ENCODE measurements at regions not wholly inside any gene's neighbourhood (a gene's known extent, or its start where the extent isn't known, plus 50 kb on each side); places are given as distances from the start of the nearest gene placed in this dataset.
"Not testable (repeated sequence)": the region's sequence is repeated elsewhere in the genome, so short reads cannot be mapped to it uniquely, and the experiment has no call there.

- H3K36me3 Mint-ChIP-seq (ENCODE audit: low read depth); H3K4me3 Mint-ChIP-seq; H3K27me3 Mint-ChIP-seq (ENCODE audit: insufficient read depth); DNase-seq; H3K27ac Mint-ChIP-seq; H3K4me1 Mint-ChIP-seq (ENCODE audit: low read depth): not testable (repeated sequence)
- peaks cover 12% of the 10 kb centered on the region for H3K9me3 Mint-ChIP-seq
These were observed 747.7 kb upstream of the CDH18 start for GRCh38 chr5:20735715-20736114.

DNA sequence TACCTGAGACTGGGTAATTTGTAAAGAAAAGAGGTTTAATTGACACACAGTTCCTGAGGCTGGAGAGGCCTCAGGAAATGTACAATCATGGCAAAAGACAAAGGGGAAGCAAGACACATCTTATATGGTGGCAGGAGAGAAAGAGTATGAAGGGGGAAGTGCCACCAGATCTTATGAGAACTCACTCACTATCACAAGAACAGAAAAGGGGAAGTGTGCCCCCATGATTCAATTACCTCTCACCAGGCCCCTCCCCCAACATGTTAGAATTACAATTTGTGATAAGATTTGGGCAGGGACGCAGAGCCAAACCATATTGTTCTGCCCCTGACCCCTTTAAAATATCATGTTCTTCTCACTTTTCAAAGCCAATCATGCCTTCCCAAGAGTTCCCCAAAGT is 744.2 kb upstream of the CDH18 start:
- not testable (repeated sequence) for H3K27me3 Mint-ChIP-seq (ENCODE audit: insufficient read depth); H3K36me3 Mint-ChIP-seq (ENCODE audit: low read depth); H3K9me3 Mint-ChIP-seq; H3K4me1 Mint-ChIP-seq (ENCODE audit: low read depth); H3K27ac Mint-ChIP-seq; H3K4me3 Mint-ChIP-seq; DNase-seq

DNA sequence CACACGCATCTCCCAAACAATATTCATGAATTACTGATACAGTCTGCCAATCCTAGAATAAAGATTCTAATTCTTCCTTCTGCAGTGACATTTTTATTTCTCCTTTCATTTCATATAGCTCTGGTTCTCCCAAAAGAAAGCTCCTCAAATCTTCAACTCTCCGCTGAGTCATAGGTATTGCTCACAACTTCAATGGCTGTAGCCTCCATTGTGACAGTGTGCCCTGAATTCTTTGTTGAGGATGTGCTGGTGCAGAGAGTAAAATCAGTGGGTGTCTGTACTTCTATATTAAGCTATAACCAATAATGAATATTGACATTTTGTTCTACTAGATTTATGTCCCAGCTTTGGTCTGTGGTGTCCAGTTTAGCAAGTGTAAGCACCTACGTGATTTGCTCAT is 733.3 kb upstream of the CDH18 start:
- not testable (repeated sequence) for H3K4me3 Mint-ChIP-seq; H3K36me3 Mint-ChIP-seq (ENCODE audit: low read depth); H3K27me3 Mint-ChIP-seq (ENCODE audit: insufficient read depth); H3K4me1 Mint-ChIP-seq (ENCODE audit: low read depth); DNase-seq; H3K9me3 Mint-ChIP-seq; H3K27ac Mint-ChIP-seq

DNA sequence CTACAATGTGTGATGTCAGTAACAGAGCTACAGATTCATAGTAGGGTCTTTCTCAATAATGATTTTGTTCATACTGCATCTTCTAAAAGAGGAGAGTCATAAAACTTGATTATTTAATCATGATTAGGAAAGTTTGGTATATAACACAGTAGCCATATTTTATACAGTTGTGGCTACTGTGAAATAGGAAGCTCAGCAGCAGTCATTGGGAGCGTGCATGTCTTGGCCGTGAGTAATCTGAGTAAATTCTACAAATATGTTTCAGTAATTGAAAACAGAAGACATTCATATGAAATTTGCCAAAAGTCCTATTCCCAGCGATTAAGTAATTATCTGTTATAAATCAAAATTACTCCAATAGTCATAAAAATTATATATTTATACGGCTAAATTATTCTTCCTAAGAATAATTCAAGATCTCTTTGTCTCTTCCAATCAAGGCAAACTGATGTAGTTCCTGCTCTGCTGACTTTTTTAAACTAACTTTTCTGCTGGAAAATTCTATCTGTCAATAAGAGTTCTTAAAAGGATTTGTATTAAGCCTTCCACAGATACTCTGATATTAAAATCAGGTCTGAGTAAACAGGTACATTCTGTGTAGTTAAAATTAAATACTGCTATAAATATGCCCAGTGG is 723.6 kb upstream of the CDH18 start:
- DNase-seq: not testable (repeated sequence)

GRCh38 chr5:20707634-20708033 is 719.6 kb upstream of the CDH18 start:
- H3K4me1 Mint-ChIP-seq (ENCODE audit: low read depth); H3K9me3 Mint-ChIP-seq; H3K36me3 Mint-ChIP-seq (ENCODE audit: low read depth); H3K27ac Mint-ChIP-seq; H3K4me3 Mint-ChIP-seq; H3K27me3 Mint-ChIP-seq (ENCODE audit: insufficient read depth); DNase-seq: not testable (repeated sequence)

More for the DNA sequence above, 723.6 kb upstream of the CDH18 start:
- not testable (repeated sequence) for H3K36me3 Mint-ChIP-seq (ENCODE audit: low read depth); H3K9me3 Mint-ChIP-seq; H3K4me1 Mint-ChIP-seq (ENCODE audit: low read depth); H3K27ac Mint-ChIP-seq; H3K4me3 Mint-ChIP-seq; H3K27me3 Mint-ChIP-seq (ENCODE audit: insufficient read depth)

DNA sequence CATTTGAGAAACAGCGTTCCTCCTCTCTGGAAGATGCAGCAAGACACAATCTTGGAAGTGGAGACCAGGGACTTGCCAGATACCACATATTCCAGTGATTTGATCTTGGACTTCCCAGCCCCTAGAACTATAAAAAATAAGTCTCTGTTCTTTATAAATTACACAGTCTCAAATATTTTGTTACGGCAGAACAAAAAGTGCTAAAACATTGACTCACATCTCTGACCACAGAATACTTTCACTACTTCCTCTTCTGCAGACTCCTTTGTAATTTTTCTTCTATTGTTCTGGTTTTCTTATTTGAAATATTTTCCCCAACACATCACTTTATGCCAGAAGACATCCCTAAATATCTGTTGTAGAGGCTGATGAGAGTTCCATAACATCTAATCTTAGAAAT is 706.1 kb upstream of the CDH18 start:
- TF ChIP-seq, protein P1, sequence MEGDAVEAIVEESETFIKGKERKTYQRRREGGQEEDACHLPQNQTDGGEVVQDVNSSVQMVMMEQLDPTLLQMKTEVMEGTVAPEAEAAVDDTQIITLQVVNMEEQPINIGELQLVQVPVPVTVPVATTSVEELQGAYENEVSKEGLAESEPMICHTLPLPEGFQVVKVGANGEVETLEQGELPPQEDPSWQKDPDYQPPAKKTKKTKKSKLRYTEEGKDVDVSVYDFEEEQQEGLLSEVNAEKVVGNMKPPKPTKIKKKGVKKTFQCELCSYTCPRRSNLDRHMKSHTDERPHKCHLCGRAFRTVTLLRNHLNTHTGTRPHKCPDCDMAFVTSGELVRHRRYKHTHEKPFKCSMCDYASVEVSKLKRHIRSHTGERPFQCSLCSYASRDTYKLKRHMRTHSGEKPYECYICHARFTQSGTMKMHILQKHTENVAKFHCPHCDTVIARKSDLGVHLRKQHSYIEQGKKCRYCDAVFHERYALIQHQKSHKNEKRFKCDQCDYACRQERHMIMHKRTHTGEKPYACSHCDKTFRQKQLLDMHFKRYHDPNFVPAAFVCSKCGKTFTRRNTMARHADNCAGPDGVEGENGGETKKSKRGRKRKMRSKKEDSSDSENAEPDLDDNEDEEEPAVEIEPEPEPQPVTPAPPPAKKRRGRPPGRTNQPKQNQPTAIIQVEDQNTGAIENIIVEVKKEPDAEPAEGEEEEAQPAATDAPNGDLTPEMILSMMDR (IDR thresholded peaks at IDR 0.05): no peak
- H3K4me3 Mint-ChIP-seq: no peak overlapping the region

GRCh38 chr5:20692913-20693312 is 704.9 kb upstream of the CDH18 start:
- no peak for DNase-seq
- H3K27me3 Mint-ChIP-seq (ENCODE audit: insufficient read depth): no peaks in the 10 kb centered on the region
- H3K27ac Mint-ChIP-seq: no peak overlapping the region
- H3K4me3 Mint-ChIP-seq: no peak overlapping the region
- H3K9me3 Mint-ChIP-seq: peaks cover 16% of the 10 kb centered on the region
- H3K36me3 Mint-ChIP-seq (ENCODE audit: low read depth): no peaks in the 10 kb centered on the region
- TF ChIP-seq, protein P1 (IDR thresholded peaks at IDR 0.05): no peak
- H3K4me1 Mint-ChIP-seq (ENCODE audit: low read depth): no peaks in the 10 kb centered on the region

More for the DNA sequence above, 706.1 kb upstream of the CDH18 start:
- peaks cover 8% of the 10 kb centered on the region for H3K9me3 Mint-ChIP-seq
- no peak overlapping the region for H3K27ac Mint-ChIP-seq
- no peaks in the 10 kb centered on the region for H3K27me3 Mint-ChIP-seq (ENCODE audit: insufficient read depth)
- no peaks in the 10 kb centered on the region for H3K4me1 Mint-ChIP-seq (ENCODE audit: low read depth)
- no peaks in the 10 kb centered on the region for H3K36me3 Mint-ChIP-seq (ENCODE audit: low read depth)
- DNase-seq: no peak

- TF ChIP-seq, protein P1 (IDR thresholded peaks at IDR 0.05): no peak
- no peak overlapping the region for H3K27ac Mint-ChIP-seq
- no peaks in the 10 kb centered on the region for H3K27me3 Mint-ChIP-seq (ENCODE audit: insufficient read depth)
- no peak overlapping the region for H3K4me3 Mint-ChIP-seq
- H3K9me3 Mint-ChIP-seq: peaks cover 11% of the 10 kb centered on the region
- no peaks in the 10 kb centered on the region for H3K4me1 Mint-ChIP-seq (ENCODE audit: low read depth)
- H3K36me3 Mint-ChIP-seq (ENCODE audit: low read depth): no peaks in the 10 kb centered on the region
- DNase-seq: no peak
These were observed 695.4 kb upstream of the CDH18 start for GRCh38 chr5:20683241-20683940.
